Stimulated activated CD4-positive, alpha-beta T cell treated with anti-CD3 and anti-CD28 coated beads, Interleukin-12 subunit alpha, Interleukin-12 subunit beta, amount 100 ng/mL, for 4 hours (primary cell): ENCODE measurements at regions not wholly inside any gene's neighbourhood (a gene's known extent, or its start where the extent isn't known, plus 50 kb on each side); places are given as distances from the start of the nearest gene placed in this dataset.
"Not testable (repeated sequence)": the region's sequence is repeated elsewhere in the genome, so short reads cannot be mapped to it uniquely, and the experiment has no call there.

ENCODE experiments used
- DNase-seq: peaks from one replicate; pipeline ENCODE4 v3.0.0-alpha.2; 2020

- no peak for DNase-seq
Observed at GRCh38 chr20:60786686-60787217, 465.3 kb upstream of the CDH4 start.

DNA sequence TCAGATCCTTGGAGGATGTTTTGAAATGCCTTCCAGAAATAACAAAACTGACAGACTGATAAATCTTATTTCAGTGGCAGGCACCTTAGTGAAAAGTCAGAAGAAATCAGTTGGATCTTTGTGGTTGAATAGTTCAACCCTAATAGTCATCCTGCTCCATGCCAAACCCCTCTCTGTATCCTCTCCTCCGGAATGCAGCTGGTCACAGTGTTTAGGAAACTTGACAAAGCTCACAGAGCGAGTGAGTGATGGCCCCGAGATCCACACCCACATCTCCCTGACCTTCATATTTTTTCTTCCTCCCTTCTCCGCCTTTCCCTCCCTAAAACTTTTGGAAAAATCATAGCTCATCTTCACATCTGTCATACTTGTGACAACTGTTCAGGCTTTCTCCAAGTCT lies 464.8 kb upstream of the CDH4 start:
- DNase-seq: no peak

GRCh38 chr20:60788070-60788469 lies 464.0 kb upstream of the CDH4 start:
- no peak for DNase-seq

DNA sequence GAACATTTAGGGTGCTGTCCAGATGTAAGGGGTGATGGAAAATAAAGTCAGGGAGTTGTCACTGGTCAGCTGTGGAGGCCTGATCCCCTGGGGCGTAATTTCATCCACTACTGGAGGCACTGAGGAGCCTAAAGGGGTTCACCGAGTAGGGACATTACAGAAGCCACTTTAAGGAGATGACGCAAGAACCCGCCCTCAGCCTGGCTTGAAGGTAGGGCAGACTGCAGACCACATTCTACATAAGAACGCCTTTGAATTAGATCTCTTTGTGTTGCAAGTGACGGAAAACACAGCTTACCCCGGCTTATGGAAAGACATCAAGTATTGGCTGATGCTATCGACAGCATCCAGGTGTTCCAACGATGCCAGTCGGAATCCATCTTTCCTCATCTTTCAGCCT lies 462.7 kb upstream of the CDH4 start:
- no peak for DNase-seq

DNA sequence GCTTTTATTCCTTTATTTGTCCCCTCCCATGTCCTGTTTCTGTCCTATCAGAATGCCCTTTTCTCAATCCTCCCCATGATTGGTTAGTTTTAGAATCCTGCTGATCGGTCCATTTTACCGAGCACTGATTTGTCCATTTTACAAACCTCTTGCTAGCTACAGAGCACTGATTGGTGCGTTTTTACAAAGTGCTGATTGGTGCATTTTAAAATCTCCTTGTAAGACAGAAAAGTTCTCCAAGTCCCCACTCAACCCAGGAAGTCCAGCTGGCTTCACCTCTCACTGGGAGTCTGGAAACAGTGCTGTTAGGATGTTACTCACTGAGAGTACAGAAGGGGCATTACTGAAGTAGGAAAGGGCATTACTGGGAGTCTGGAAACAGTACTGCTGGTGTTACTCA lies 461.7 kb upstream of the CDH4 start:
- not testable (repeated sequence) for DNase-seq

GRCh38 chr20:60791823-60792222 lies 460.2 kb upstream of the CDH4 start:
- DNase-seq: no peak

DNA sequence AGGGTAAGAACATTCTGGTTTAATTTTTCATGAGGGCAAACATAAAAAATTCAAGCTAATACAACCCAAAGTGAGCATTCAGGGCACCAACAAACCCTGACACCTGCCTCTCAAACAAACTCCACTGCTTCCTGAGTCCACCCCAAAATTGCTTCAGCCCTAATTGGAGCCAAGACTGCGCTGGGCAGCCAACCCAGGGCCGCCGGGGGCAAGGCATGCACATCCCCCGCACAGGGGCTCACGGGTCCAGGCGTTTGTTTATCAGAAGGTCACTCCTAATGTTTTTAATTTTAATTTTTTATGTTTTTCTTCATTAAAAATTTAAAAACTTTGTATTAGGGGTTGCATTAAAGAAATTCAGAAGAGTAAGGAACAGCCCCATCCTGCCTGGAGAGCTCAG lies 459.1 kb upstream of the CDH4 start:
- no peak for DNase-seq

GRCh38 chr20:60794674-60795073 lies 457.4 kb upstream of the CDH4 start:
- DNase-seq: no peak

GRCh38 chr20:60795651-60796050 lies 456.4 kb upstream of the CDH4 start:
- no peak for DNase-seq

DNA sequence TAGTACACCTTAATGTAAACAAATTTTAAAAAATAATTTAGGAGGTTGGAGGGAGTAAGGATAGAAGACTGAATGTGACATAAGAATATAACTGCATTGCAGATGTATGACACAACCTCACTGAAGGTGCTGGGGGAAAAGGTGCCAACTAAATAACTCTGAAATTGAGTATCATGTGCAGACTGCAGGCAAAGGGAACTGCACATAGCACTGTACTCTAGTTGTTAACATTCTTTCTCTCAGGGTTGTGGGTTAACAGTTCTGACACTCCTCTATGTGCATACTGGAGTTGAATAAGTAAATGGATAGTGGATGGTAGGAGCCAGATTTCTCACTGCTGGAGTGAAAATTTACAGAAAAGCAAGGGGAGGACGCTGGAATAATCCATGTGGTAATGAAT lies 451.9 kb upstream of the CDH4 start:
- no peak for DNase-seq

- DNase-seq: no peak
Observed at GRCh38 chr20:60802676-60803075, 449.4 kb upstream of the CDH4 start.

GRCh38 chr20:60803335-60804055 lies 448.6 kb upstream of the CDH4 start:
- DNase-seq: no peak

GRCh38 chr20:60804240-60804917 lies 447.7 kb upstream of the CDH4 start:
- DNase-seq: no peak

DNA sequence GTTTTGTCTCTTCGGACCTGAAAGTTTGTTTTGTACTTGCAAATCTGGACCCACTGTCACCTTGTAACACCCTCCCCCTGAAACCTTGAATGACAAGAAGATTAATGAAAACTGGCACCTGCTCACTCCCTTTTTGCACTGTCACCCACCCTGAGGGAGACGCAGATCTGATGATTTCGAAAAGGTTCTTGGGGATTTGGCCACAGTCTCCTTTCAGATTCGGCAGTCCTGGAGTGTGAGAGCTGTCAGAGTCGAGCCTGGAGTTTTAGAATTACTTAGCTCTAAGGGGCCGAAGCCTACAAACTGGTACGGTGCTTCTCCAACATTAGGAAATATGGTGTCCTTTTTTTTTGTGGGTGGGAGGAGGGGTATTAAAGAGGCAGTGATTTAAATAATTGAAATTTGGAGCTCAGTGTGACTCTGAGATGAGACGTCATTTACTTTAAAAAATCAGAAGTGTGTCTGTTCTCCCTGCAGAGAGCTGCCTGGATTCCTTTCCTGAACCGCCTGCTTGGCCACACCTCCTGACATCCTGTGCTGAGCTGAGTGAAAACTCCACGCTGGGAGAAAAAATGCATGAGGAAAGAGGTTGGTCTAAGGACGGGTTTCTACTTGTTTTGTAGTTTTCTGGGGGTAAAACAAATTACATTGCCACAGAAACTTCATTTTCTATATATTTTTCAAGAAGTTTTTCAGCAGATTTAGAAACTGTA lies 447.0 kb upstream of the CDH4 start:
- DNase-seq: no peak

GRCh38 chr20:60806354-60806753 lies 445.7 kb upstream of the CDH4 start:
- no peak for DNase-seq

- DNase-seq: no peak
Observed at GRCh38 chr20:60806824-60807223, 445.2 kb upstream of the CDH4 start.

GRCh38 chr20:60808003-60808672 lies 443.9 kb upstream of the CDH4 start:
- no peak for DNase-seq

DNA sequence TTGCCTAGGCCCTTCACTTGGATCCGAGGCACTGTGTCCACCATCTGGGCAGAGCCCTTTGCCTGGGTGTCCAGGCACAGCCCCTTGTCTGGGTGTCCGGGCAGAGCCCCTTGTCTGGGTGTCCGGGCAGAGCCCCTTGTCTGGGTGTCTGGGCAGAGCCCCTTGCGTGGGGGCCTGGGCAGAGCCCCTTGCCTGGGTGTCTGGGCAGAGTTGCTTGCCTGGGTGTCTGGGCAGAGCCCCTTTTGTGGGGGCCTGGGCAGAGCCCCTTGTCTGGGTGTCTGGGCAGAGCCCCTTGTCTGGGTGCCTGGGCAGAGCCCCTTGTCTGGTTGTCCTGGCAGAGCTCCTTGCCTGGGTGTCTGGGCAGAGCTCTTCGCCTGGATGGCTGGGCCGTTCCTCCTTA lies 443.4 kb upstream of the CDH4 start:
- no peak for DNase-seq

GRCh38 chr20:60810561-60810960 lies 441.5 kb upstream of the CDH4 start:
- no peak for DNase-seq

- DNase-seq: no peak
Observed at GRCh38 chr20:60812561-60812960, 439.5 kb upstream of the CDH4 start.

GRCh38 chr20:60813066-60813465 lies 439.0 kb upstream of the CDH4 start:
- no peak for DNase-seq

GRCh38 chr20:60815656-60816055 lies 436.4 kb upstream of the CDH4 start:
- no peak for DNase-seq

- DNase-seq: no peak
Observed at GRCh38 chr20:60816901-60817300, 435.2 kb upstream of the CDH4 start.
